GM19463 (cell line): ENCODE measurements at regions not wholly inside any gene's neighbourhood (a gene's known extent, or its start where the extent isn't known, plus 50 kb on each side); places are given as distances from the start of the nearest gene placed in this dataset.
A peak's percentile ranks its signal among the peaks of the same experiment; 100 is the strongest.

Experiments
- ATAC-seq: cut with Tn5 transposase; IDR thresholded peaks from one replicate; pipeline ENCODE4 v1.9.1; 2021; ENCODE audit warnings: mild to moderate bottlenecking, moderate library complexity; ENCODE audit not compliant: unreplicated experiment

- ATAC-seq: no peak
Measured at GRCh38 chr1:209041927-209042326, 541.6 kb upstream of the CAMK1G start.

GRCh38 chr1:209042413-209042812 lies 541.1 kb upstream of the CAMK1G start:
- no peak for ATAC-seq

- no peak for ATAC-seq
Measured at GRCh38 chr1:209045331-209046057, 538.0 kb upstream of the CAMK1G start.

DNA sequence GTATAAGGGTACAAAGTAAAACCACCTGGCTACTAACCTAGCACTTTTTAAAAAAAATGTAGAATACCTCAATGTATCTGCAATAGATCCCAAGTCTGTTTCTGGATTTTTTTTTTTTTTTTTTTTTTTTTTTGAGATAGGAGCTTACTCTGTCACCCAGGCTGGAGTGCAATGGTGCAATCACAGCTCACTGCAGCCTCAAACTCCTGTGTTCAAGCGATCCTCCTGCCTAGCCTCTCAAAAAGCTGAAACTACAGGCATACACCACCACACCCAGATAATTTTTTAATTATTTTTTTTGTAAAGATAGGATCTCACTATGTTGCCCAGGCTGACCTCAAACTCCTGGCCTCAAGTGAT lies 537.5 kb upstream of the CAMK1G start:
- ATAC-seq: no peak

GRCh38 chr1:209046935-209047334 lies 536.6 kb upstream of the CAMK1G start:
- no peak for ATAC-seq

DNA sequence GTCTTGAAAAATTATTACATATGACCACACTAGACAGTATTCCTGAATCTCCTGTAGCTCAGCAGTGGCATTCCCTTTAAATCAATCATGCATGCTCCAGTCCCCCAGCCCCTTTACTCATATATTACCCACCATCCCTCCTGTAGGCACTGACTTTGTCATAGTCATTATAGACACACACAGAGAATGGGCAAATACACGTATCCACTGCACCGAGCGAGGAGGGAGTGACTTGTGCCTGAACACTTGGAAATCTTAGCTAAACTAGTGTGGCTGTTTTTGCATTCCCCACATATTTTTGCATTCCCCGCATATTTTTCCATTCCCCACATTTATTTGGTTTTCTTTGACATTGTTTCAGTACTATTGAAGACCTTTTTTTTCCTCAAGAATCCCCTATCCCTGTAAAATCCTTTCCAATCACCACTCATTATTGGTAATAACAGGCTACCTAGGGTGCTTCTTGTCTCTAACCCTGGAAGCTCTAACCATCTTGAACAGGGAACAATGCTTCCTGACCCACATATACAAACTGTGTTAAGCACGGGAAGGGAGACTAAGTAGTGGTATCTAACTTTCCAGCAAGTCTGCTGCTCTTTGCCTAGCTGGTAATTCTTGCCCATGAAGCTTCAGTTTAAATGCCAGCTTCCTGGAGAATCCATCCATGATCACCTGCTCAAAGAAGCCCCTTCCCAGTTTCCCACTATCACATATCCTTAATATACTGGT lies 534.4 kb upstream of the CAMK1G start:
- no peak for ATAC-seq

GRCh38 chr1:209051570-209051969 lies 531.9 kb upstream of the CAMK1G start:
- no peak for ATAC-seq

GRCh38 chr1:209053587-209053986 lies 529.9 kb upstream of the CAMK1G start:
- no peak for ATAC-seq

- ATAC-seq: no peak
Measured at GRCh38 chr1:209057083-209057482, 526.4 kb upstream of the CAMK1G start.

GRCh38 chr1:209057901-209058300 lies 525.6 kb upstream of the CAMK1G start:
- no peak for ATAC-seq

DNA sequence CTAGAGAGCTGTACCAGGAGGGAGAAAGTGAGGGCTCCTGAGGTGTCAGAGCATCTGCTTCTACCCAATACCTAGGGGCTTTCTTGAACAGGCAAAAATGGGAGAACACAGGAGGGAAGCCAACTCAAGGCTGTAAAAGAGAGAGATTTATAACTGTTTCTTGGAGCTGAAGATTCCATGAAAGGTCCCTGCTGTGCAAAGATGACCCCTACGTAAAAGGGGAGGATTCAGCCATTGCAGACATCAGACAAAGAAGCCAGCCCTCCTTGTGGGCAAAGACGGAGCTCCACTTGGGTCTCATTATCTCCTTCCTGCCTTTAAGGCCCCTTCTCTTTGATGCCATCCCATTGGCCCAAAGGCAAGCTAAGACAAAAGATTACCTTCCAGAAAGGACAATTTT lies 524.1 kb upstream of the CAMK1G start:
- no peak for ATAC-seq

- no peak for ATAC-seq
Measured at GRCh38 chr1:209059981-209060380, 523.5 kb upstream of the CAMK1G start.

GRCh38 chr1:209062081-209062620 lies 521.4 kb upstream of the CAMK1G start:
- ATAC-seq: no peak

DNA sequence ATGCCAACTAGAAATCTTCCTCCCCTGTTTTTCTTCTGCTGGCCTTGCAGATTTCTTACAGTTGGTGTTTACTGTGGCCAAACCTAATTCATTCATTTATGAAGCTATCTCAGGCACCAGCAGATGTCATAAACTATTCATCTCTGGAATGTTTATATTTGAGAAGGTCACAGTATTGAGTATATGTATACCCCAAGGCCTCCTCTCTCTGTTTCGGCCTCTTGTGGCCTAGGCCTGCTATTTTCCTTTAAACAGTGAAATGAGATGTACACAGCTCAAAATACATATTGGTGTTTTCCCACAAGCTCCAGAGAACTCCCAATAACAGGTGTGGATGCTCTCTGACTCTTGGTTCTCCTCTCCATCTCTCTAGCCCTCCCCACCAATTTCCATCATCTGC lies 520.7 kb upstream of the CAMK1G start:
- peak; percentile 65 for ATAC-seq

GRCh38 chr1:209063767-209064659 lies 519.5 kb upstream of the CAMK1G start:
- no peak for ATAC-seq

DNA sequence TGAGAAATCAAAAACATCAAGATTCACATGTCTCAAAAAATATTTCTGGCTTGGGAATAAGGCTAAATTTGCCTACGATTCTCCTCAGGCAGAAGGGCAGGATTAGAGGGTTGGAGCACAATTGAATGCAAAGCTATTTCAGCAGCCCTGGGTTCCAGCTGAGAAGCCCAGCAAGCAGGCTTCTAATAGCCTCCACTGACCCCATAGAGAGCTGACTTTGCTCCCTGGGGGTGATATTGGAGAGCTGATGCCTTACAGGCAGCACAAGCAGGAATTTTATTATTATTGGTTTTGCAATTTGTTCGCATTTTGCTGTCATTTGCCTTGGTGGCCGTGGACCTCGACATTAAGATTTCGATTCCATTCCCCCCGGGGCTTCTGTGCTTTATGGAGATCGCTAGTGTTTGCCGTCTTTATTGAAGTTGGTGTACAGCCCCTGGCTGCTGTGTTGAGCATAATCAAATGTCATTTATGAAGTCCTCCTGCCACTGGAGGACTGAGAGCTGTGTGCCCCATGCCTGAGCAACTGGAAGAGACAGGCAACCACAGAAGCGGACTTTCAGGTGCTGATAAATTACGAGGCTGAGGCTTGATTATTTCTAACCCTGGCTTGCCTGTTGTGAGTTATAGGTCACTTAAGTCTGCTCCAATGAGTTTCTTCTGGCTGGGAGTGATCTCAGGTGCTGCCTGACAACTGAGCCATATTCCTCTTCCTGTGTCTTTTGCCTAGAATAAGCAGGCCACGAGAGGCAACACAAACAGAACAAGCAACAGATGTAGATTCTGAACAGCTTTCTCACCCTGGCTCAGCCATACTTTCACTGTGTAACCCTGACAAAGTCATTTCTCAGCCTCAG lies 518.4 kb upstream of the CAMK1G start:
- no peak for ATAC-seq

GRCh38 chr1:209072481-209072880 lies 511.0 kb upstream of the CAMK1G start:
- ATAC-seq: no peak

DNA sequence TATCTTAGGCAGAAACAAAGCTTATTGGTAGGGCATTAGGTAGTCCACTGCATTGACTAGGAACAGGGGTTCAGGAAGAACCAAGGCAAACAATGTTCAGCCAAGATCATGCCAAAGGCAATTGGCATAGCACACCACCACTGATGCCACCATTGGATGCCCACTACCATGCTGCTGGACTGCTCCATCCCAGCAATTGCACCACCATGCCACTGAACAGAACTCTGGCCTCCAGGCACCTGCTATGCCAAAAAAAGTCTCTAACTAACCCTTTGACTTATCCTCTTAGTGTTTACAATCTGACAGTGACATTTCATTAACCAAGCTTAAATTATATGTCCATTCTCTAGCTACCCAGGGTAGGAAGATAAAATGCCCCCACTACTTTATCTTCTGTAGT lies 509.6 kb upstream of the CAMK1G start:
- ATAC-seq: no peak

- no peak for ATAC-seq
Measured at GRCh38 chr1:209074575-209075250, 508.8 kb upstream of the CAMK1G start.

DNA sequence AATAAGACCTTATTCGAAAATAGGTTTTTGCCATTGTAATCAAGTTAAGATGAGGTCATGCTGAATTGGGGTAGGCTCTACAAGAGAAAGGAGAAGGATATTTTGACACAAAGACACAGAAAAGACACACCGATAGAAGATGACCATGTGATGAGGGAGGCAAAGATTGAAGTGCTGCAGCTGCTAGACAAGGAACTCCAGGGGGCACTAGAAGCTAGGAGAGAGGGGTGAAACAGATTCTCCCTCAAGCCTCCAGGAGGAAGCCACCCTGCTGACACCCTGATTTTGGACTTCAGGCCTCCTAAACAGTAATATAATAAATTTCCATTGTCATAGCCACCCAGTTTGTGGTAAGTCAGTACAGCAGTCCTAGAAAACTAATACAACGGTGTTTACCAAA lies 506.8 kb upstream of the CAMK1G start:
- ATAC-seq: no peak
